Gastrocnemius medialis (tissue), 4 donors: ENCODE measurements at regions not wholly inside any gene's neighbourhood (a gene's known extent, or its start where the extent isn't known, plus 50 kb on each side); places are given as distances from the start of the nearest gene placed in this dataset.

Experiments used
- ATAC-seq, 2 donors: fragments of 150-250 bp; one replicate each; pipeline ENCODE4 v1.9.1; 2016
- DNase-seq, 2 donors: peaks; one replicate each; pipeline ENCODE4 v3.0.0-alpha.2; 2019
- H3K27ac ChIP-seq, 4 donors: fragments of 200-600 bp; sonication (generic); 1 replicate in 1 of 4; 2 replicates in 3 of 4; pipeline ENCODE4 v1.5.1; 2016 to 2018; ENCODE audit warnings: mild to moderate bottlenecking in 2 of 4, moderate library complexity in 1 of 4
- H3K27me3 ChIP-seq, 3 donors: fragments of 200-600 bp; sonication (generic) in 2 of 3; 1 replicate in 1 of 3; 2 replicates in 2 of 3; pipeline versions ENCODE4 v1.5.1 to v1.6.0; 2016 to 2019; ENCODE audit warnings: mild to moderate bottlenecking in 1 of 3, moderate library complexity in 1 of 3
- H3K36me3 ChIP-seq, 2 donors: fragments of 200-600 bp; sonication (generic) in 1 of 2; one replicate each; pipeline ENCODE4 v1.5.1; 2017 to 2018
- H3K4me1 ChIP-seq, 2 donors: fragments of 200-600 bp; sonication (generic) in 1 of 2; one replicate each; pipeline ENCODE4 v1.5.1; 2016 to 2017; ENCODE audit warnings: mild to moderate bottlenecking in 2 of 2
- H3K4me3 ChIP-seq, 4 donors: fragments of 200-600 bp; sonication (generic) in 3 of 4; 1 replicate in 1 of 4; 2 replicates in 3 of 4; pipeline ENCODE4 v1.5.1; 2016 to 2019; ENCODE audit warnings: mild to moderate bottlenecking in 2 of 4
- H3K9me3 ChIP-seq, 3 donors: fragments of 200-600 bp; sonication (generic) in 2 of 3; 1 replicate in 1 of 3; 2 replicates in 2 of 3; pipeline ENCODE4 v1.5.1; 2016 to 2019
- CTCF ChIP-seq, 5 experiments: fragments of 450-650 bp in 3 of 5; fragments of 200-600 bp in 2 of 5; sonication (generic) in 2 of 5; IDR thresholded peaks in 4 of 5; conservative IDR thresholded peaks in 1 of 5; 1 replicate in 4 of 5; 2 replicates in 1 of 5; pipeline ENCODE4 v1.5.1; 2016 to 2019; ENCODE audit warnings: antibody characterized with exemption in 5 of 5, mild to moderate bottlenecking in 3 of 5, moderate library complexity in 3 of 5
- POLR2A ChIP-seq, 2 donors: fragments of 450-650 bp; IDR thresholded peaks; one replicate each; pipeline ENCODE4 v1.6.1; 2017; ENCODE audit warnings: antibody characterized with exemption in 2 of 2, mild to moderate bottlenecking in 2 of 2, moderate library complexity in 2 of 2
- in situ Hi-C, 4 donors: fragments of 200-750 bp; cut with MboI; loops; one replicate each; pipeline versions ENCODE4 v1.15.0 to v1.8.0; 2017; ENCODE audit warnings: low sequenced_read_pairs in 4 of 4
- intact Hi-C: fragments of 100-400 bp; cut with DNase I; formaldehyde crosslinking; loops from one replicate; pipeline ENCODE4 v1.15.1; 2023; ENCODE audit warnings: low total_unique reads

GRCh38 chr13:72303941-72304746, 423.3 kb downstream of the MZT1 start:
- H3K4me3 ChIP-seq, result no peak overlapping the region
- no peak for DNase-seq
- H3K27me3 ChIP-seq, result no peaks in the 10 kb centered on the region
- intact Hi-C loops, result no loop called here
- no peaks in the 10 kb centered on the region for H3K9me3 ChIP-seq
- no peak overlapping the region for H3K27ac ChIP-seq
- H3K4me1 ChIP-seq, result no peaks in the 10 kb centered on the region
- no peak for ATAC-seq
- in situ Hi-C loops, result no loop called here
- no peak for TF ChIP-seq CTCF (IDR thresholded peaks at IDR 0.05 in 4 of 5, conservative IDR thresholded peaks at IDR 0.05 in 1 of 5)
- TF ChIP-seq POLR2A (IDR thresholded peaks at IDR 0.05), result no peak
- H3K36me3 ChIP-seq, result no peaks in the 10 kb centered on the region

DNA sequence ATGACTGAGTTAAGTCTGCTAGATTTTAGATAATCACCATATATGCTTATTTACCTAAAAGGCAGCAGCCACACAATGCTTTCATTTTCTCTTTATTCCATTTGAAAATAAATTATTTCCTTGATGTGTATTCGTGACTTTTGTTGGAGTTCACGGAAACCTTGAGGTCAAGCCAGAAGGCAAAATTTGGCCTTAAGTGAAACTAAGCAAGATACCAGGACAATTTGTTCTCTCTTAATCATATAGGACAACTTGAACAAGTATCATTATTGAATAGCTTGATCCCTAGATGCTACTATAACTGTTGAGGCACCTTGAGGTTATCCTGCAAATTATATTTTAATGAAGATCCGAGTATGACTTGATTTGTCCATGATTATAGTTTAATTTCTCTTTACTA, 429.2 kb upstream of the DACH1 start:
- ATAC-seq (no peak), DNase-seq (no peak)
- Histone ChIP-seq H3K27ac (no peak overlapping the region), H3K9me3 (no peaks in the 10 kb centered on the region), H3K4me3 (no peak overlapping the region), H3K36me3 (no peaks in the 10 kb centered on the region), H3K27me3 (no peaks in the 10 kb centered on the region), H3K4me1 (no peaks in the 10 kb centered on the region)
- TF ChIP-seq CTCF (IDR thresholded peaks at IDR 0.05 in 4 of 5, conservative IDR thresholded peaks at IDR 0.05 in 1 of 5) (no peak), POLR2A (IDR thresholded peaks at IDR 0.05) (no peak)
- intact Hi-C loops (no loop called here), in situ Hi-C loops (no loop called here)

- Histone ChIP-seq H3K4me3 (no peak overlapping the region), H3K27ac (no peak overlapping the region), H3K27me3 (no peaks in the 10 kb centered on the region), H3K36me3 (no peaks in the 10 kb centered on the region), H3K9me3 (no peaks in the 10 kb centered on the region), H3K4me1 (no peaks in the 10 kb centered on the region)
- intact Hi-C loops (no loop called here), in situ Hi-C loops (no loop called here)
- ATAC-seq (no peak), DNase-seq (no peak)
- TF ChIP-seq POLR2A (IDR thresholded peaks at IDR 0.05) (no peak), CTCF (IDR thresholded peaks at IDR 0.05 in 4 of 5, conservative IDR thresholded peaks at IDR 0.05 in 1 of 5) (no peak)
These were observed 428.1 kb upstream of the DACH1 start for GRCh38 chr13:72295153-72295552.

GRCh38 chr13:72293206-72293605, 426.2 kb upstream of the DACH1 start:
- in situ Hi-C loops (no loop called here), intact Hi-C loops (no loop called here)
- no peak for ATAC-seq
- no peak for TF ChIP-seq CTCF (IDR thresholded peaks at IDR 0.05 in 4 of 5, conservative IDR thresholded peaks at IDR 0.05 in 1 of 5)
- no peak overlapping the region for H3K4me3 ChIP-seq
- no peaks in the 10 kb centered on the region for H3K9me3 ChIP-seq
- H3K27ac ChIP-seq, result no peak overlapping the region
- DNase-seq, result no peak
- no peaks in the 10 kb centered on the region for H3K36me3 ChIP-seq
- H3K27me3 ChIP-seq, result no peaks in the 10 kb centered on the region
- H3K4me1 ChIP-seq, result no peaks in the 10 kb centered on the region
